ENCODE measurements at regions not wholly inside any gene's neighbourhood (a gene's known extent, or its start where the extent isn't known, plus 50 kb on each side); places are given as distances from the start of the nearest gene placed in this dataset.

GRCh38 chr6:134510920-134511319 lies 193.0 kb upstream of the SGK1 start:
- TF ChIP-seq CTCF (conservative IDR thresholded peaks at IDR 0.05; ENCODE audit: low read depth, low read length): no peak
- Histone ChIP-seq H3K27ac (no peak overlapping the region), H3K27me3 (ENCODE audit: insufficient read depth, low read depth) (no peaks in the 10 kb centered on the region), H2AFZ (ENCODE audit: low read depth) (no peak overlapping the region), H3K36me3 (ENCODE audit: insufficient read depth) (no peaks in the 10 kb centered on the region), H4K20me1 (ENCODE audit: insufficient read depth) (no peaks in the 10 kb centered on the region), H3K9ac (no peak overlapping the region), H3K4me1 (ENCODE audit: low read depth, poor library complexity, severe bottlenecking) (no peaks in the 10 kb centered on the region), H3K4me2 (no peak overlapping the region), H3K4me3 (IDR thresholded peaks at IDR 0.05; ENCODE audit: insufficient read depth, low read depth, low read length) (no peak overlapping the region), H3K79me2 (ENCODE audit: insufficient read depth, low read depth) (no peaks in the 10 kb centered on the region)

- H3K4me1 ChIP-seq (ENCODE audit: low read depth, poor library complexity, severe bottlenecking): no peaks in the 10 kb centered on the region
- no peak overlapping the region for H3K4me2 ChIP-seq
- no peak for TF ChIP-seq CTCF (conservative IDR thresholded peaks at IDR 0.05; ENCODE audit: low read depth, low read length)
Measured at GRCh38 chr6:134510142-134510541, 192.2 kb upstream of the SGK1 start.

GRCh38 chr6:134508862-134509498 lies 191.1 kb upstream of the SGK1 start:
- Histone ChIP-seq H3K9ac (no peak overlapping the region), H3K4me1 (ENCODE audit: low read depth, poor library complexity, severe bottlenecking) (no peaks in the 10 kb centered on the region), H3K36me3 (ENCODE audit: insufficient read depth) (no peaks in the 10 kb centered on the region), H3K4me2 (no peak overlapping the region), H3K79me2 (ENCODE audit: insufficient read depth, low read depth) (no peaks in the 10 kb centered on the region), H2AFZ (ENCODE audit: low read depth) (no peak overlapping the region), H4K20me1 (ENCODE audit: insufficient read depth) (no peaks in the 10 kb centered on the region), H3K4me3 (IDR thresholded peaks at IDR 0.05; ENCODE audit: insufficient read depth, low read depth, low read length) (no peak overlapping the region), H3K27me3 (ENCODE audit: insufficient read depth, low read depth) (no peaks in the 10 kb centered on the region), H3K27ac (no peak overlapping the region)
- TF ChIP-seq CTCF (conservative IDR thresholded peaks at IDR 0.05; ENCODE audit: low read depth, low read length): no peak

More at GRCh38 chr6:134510142-134510541, 192.2 kb upstream of the SGK1 start:
- Histone ChIP-seq H3K9ac (no peak overlapping the region), H3K4me3 (IDR thresholded peaks at IDR 0.05; ENCODE audit: insufficient read depth, low read depth, low read length) (no peak overlapping the region), H3K79me2 (ENCODE audit: insufficient read depth, low read depth) (no peaks in the 10 kb centered on the region), H3K36me3 (ENCODE audit: insufficient read depth) (no peaks in the 10 kb centered on the region), H2AFZ (ENCODE audit: low read depth) (no peak overlapping the region), H3K27me3 (ENCODE audit: insufficient read depth, low read depth) (no peaks in the 10 kb centered on the region), H3K27ac (no peak overlapping the region), H4K20me1 (ENCODE audit: insufficient read depth) (no peaks in the 10 kb centered on the region)

- Histone ChIP-seq H3K27ac (no peak overlapping the region), H4K20me1 (ENCODE audit: insufficient read depth) (no peaks in the 10 kb centered on the region), H3K4me2 (no peak overlapping the region), H3K27me3 (ENCODE audit: insufficient read depth, low read depth) (no peaks in the 10 kb centered on the region), H2AFZ (ENCODE audit: low read depth) (no peak overlapping the region), H3K4me3 (IDR thresholded peaks at IDR 0.05; ENCODE audit: insufficient read depth, low read depth, low read length) (no peak overlapping the region), H3K4me1 (ENCODE audit: low read depth, poor library complexity, severe bottlenecking) (no peaks in the 10 kb centered on the region), H3K9ac (no peak overlapping the region), H3K36me3 (ENCODE audit: insufficient read depth) (no peaks in the 10 kb centered on the region), H3K79me2 (ENCODE audit: insufficient read depth, low read depth) (no peaks in the 10 kb centered on the region)
- TF ChIP-seq CTCF (conservative IDR thresholded peaks at IDR 0.05; ENCODE audit: low read depth, low read length): no peak
Measured at GRCh38 chr6:134506162-134506561, 188.2 kb upstream of the SGK1 start.

Data from KMS-11 (cell line).